IPS-18c (cell line): ENCODE measurements at regions not wholly inside any gene's neighbourhood (a gene's known extent, or its start where the extent isn't known, plus 50 kb on each side); places are given as distances from the start of the nearest gene placed in this dataset.

Experiments
- H3K4me3 ChIP-seq: 2 replicates; pipeline ENCODE4 v1.7.0; 2013; ENCODE audit warnings: low read depth, mild to moderate bottlenecking, low read length, moderate library complexity; ENCODE audit not compliant: insufficient read depth
- H3K9me3 ChIP-seq: one replicate; pipeline ENCODE4 v1.6.1; 2013; ENCODE audit warnings: mild to moderate bottlenecking, low read length, moderate library complexity; ENCODE audit not compliant: control insufficient read depth, insufficient read depth

- H3K4me3 ChIP-seq = no peak overlapping the region
- H3K9me3 ChIP-seq = no peaks in the 10 kb centered on the region
Measured at GRCh38 chr18:1463981-1464380, 559.3 kb downstream of the ADCYAP1 start.

GRCh38 chr18:1464444-1465217, 560.0 kb downstream of the ADCYAP1 start:
- Histone ChIP-seq H3K9me3 (no peaks in the 10 kb centered on the region), H3K4me3 (no peak overlapping the region)

DNA sequence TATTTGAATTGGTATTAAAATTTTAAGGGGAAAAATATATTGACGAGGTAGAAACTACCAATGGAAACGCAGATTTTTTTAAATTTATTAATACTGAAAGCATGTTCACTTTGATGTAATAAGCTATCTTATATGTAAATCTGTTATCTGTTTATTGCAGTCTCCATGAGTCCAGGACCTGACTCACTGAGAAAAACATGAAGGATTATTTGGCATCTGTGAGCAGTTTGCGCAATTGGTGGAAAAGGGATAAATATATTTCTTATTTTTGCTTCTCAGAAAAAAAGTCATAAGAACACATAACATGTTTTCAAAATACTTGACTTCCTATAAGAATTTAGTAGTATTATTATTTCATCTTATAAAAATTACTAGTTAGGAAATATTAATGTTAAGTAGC, 561.4 kb downstream of the ADCYAP1 start:
- H3K4me3 ChIP-seq = no peak overlapping the region
- H3K9me3 ChIP-seq = no peaks in the 10 kb centered on the region

GRCh38 chr18:1467461-1467964, 562.8 kb downstream of the ADCYAP1 start:
- H3K9me3 ChIP-seq = no peaks in the 10 kb centered on the region
- no peak overlapping the region for H3K4me3 ChIP-seq

DNA sequence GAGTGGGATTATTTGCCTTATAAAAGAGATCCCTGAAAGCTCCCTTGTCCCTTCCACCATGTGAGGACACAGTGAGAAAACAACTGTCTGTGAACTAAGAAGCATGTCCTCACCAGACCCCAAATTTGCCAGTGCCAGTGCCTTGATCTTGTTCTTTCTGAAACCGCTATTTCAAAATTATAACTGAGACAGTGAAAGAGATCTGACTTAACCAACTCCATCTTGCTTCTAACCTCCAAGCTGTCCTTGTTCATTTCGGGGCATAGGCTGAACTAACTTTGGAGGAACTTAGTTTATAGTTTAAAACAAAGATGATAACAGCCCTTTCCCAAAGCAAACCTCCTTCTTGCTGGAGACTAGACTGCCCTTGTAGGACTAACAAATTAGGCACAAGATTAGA, 563.9 kb downstream of the ADCYAP1 start:
- H3K9me3 ChIP-seq = no peaks in the 10 kb centered on the region
- H3K4me3 ChIP-seq = no peak overlapping the region

GRCh38 chr18:1475867-1476266, 571.2 kb downstream of the ADCYAP1 start:
- Histone ChIP-seq H3K9me3 (no peaks in the 10 kb centered on the region), H3K4me3 (no peak overlapping the region)

DNA sequence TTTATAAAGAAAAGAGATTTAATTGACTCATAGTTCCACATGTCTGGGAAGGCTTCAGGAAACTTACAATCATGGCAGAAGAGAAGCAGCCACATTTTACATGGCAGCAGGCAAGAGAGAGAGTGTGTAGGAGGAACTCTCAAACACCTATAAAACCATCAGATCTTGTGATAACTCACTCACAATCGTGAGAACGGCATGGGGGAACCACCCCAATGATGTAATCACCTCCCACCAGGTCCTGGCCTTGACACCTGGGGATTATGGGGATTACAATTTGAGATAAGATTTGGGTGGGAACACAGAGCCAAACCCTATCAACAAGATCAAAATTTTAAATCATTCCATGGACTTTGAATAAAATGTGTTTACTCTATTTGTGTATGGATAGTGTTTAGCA, 575.6 kb downstream of the ADCYAP1 start:
- Histone ChIP-seq H3K4me3 (no peak overlapping the region), H3K9me3 (no peaks in the 10 kb centered on the region)

- no peak overlapping the region for H3K4me3 ChIP-seq
Measured at GRCh38 chr18:1481577-1481976, 576.9 kb downstream of the ADCYAP1 start.

GRCh38 chr18:1483385-1483784, 578.7 kb downstream of the ADCYAP1 start:
- Histone ChIP-seq H3K4me3 (no peak overlapping the region), H3K9me3 (no peaks in the 10 kb centered on the region)

More at GRCh38 chr18:1481577-1481976, 576.9 kb downstream of the ADCYAP1 start:
- H3K9me3 ChIP-seq = no peaks in the 10 kb centered on the region

DNA sequence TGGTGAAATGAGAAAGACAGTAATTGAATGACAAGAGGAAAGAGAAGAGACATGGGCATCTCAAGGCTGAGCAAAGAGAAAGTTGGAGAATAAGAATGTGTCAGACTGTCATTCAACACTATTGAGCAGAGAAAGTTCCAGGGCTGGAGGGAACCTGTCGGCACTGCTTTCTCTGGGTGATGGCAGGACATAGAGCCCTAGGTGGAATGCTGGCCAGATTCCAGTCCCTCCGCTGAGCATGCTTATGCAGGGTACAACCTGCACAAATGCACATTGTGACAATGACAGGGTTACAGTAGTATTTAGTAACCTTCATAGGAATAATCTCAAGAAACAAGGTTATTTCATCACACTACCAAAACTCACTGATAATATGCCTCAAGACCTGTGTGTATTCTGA, 582.8 kb downstream of the ADCYAP1 start:
- H3K4me3 ChIP-seq = no peak overlapping the region
- no peaks in the 10 kb centered on the region for H3K9me3 ChIP-seq

- Histone ChIP-seq H3K4me3 (no peak overlapping the region), H3K9me3 (no peaks in the 10 kb centered on the region)
Measured at GRCh38 chr18:1488394-1488793, 583.7 kb downstream of the ADCYAP1 start.

- no peaks in the 10 kb centered on the region for H3K9me3 ChIP-seq
- H3K4me3 ChIP-seq = no peak overlapping the region
Measured at GRCh38 chr18:1488957-1489356, 584.3 kb downstream of the ADCYAP1 start.

- H3K4me3 ChIP-seq = no peak overlapping the region
- no peaks in the 10 kb centered on the region for H3K9me3 ChIP-seq
Measured at GRCh38 chr18:1495387-1495786, 590.7 kb downstream of the ADCYAP1 start.

DNA sequence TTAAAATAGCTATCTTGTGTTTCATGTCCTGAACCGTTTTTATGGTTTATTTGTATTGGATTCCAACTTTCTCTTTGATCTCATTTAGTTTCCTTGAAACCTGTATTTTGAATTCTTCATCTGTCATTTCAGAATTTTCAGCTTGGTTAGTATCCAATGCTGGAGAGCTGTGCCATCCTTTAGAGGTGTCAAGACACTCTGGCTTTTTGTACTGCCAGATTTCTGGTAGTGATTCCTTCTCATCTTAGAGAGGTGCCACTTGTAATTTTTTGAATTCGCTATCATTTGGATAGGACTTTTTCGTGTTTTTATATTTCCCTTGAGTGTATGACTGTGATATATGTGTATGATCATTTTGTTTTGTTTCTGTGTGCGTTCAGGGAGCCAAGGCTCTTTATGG, 591.4 kb downstream of the ADCYAP1 start:
- Histone ChIP-seq H3K9me3 (no peaks in the 10 kb centered on the region), H3K4me3 (no peak overlapping the region)

GRCh38 chr18:1498216-1498615, 593.5 kb downstream of the ADCYAP1 start:
- Histone ChIP-seq H3K4me3 (no peak overlapping the region), H3K9me3 (no peaks in the 10 kb centered on the region)

GRCh38 chr18:1499265-1499664, 594.6 kb downstream of the ADCYAP1 start:
- H3K4me3 ChIP-seq = no peak overlapping the region
- no peaks in the 10 kb centered on the region for H3K9me3 ChIP-seq

DNA sequence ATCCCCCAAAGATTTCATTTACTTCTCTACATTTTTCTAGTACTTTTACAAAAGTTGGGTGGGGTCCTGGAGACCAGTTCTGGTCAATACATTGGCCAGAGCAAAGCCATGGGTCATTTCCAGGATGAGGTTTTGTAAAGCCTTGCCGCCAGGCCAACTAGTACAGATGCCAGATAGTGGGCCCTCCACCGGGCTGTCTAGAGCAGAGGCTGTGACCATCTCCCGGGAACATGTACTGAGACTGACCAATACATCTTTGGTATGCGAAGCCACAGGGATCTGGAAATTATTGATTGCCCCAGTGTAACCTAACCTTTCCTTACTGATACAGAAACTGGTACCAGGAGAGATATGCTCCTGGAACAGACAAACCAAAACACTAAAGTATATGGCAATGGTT, 599.2 kb downstream of the ADCYAP1 start:
- Histone ChIP-seq H3K9me3 (no peaks in the 10 kb centered on the region), H3K4me3 (no peak overlapping the region)

- no peaks in the 10 kb centered on the region for H3K9me3 ChIP-seq
Measured at GRCh38 chr18:1505856-1506255, 601.2 kb downstream of the ADCYAP1 start.

More at GRCh38 chr18:1505856-1506255, 601.2 kb downstream of the ADCYAP1 start:
- H3K4me3 ChIP-seq = no peak overlapping the region
